Lung microvascular endothelial cell (primary cell): ENCODE measurements at regions not wholly inside any gene's neighbourhood (a gene's known extent, or its start where the extent isn't known, plus 50 kb on each side); places are given as distances from the start of the nearest gene placed in this dataset.
"Not testable (repeated sequence)": the region's sequence is repeated elsewhere in the genome, so short reads cannot be mapped to it uniquely, and the experiment has no call there.

ENCODE experiments used
- DNase-seq, 2 donors: peaks; one replicate each; pipeline versions ENCODE4 v3.0.0 to v3.0.0-alpha.2; 2010; ENCODE audit warnings: low read depth in 2 of 2

DNA sequence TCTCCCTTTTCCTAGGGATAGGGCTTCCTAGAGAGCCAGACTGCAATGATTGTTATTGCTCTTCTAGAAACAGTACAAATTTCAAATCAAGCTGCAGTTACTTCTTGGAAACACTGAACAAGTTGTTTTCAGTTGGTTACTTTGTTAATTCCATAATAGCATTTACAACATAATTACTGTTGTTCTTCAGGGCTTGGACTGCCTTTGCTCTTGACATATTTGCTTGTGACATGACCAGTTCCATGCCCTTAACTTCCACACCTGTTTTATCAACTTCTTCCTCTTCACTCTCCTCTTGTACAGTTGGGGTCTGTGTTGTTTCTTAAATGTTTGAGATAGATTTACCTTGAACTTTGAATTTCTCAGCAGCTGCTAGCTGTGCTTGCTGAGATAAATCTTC lies 104.4 kb downstream of the SEC23IP start:
- DNase-seq = no peak

DNA sequence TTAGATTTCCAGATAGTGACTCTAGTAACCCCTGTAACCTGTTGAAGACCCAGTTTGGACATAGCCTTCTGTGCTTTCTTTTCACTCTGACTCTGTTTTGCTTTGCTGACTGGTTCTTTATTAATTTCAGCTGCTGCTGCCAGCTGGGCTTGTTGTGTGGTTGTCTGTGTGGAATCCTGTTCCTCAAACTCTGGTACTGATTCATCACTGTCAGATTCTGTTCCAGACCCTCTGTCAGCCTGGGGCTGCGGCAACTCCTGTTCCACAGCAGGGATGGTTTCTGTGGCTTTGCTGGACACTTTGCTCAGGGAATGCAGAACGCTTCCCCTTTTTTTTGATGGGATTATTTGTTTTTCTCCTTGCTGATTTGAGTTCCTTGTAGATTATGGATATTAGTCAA lies 104.9 kb downstream of the SEC23IP start:
- DNase-seq = no peak

DNA sequence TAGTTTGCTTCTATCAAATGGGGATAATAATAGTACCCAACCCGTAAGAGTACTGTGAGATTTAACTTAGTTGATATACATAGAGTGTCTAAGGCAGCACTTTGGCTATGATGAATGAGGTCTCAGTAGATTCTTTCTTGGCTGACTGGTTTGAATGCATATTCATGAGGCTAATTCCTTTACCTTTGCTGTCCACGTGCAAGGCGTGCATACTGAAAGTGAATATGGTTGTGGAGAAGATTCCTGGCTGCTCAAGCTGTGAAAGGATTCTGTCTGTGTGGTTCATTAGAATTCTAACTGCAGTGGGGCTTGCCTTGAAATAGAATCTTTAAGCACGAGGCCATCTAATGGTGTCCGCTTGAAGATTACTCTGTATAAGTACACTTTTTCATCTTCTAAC lies 110.3 kb downstream of the SEC23IP start:
- no peak for DNase-seq

DNA sequence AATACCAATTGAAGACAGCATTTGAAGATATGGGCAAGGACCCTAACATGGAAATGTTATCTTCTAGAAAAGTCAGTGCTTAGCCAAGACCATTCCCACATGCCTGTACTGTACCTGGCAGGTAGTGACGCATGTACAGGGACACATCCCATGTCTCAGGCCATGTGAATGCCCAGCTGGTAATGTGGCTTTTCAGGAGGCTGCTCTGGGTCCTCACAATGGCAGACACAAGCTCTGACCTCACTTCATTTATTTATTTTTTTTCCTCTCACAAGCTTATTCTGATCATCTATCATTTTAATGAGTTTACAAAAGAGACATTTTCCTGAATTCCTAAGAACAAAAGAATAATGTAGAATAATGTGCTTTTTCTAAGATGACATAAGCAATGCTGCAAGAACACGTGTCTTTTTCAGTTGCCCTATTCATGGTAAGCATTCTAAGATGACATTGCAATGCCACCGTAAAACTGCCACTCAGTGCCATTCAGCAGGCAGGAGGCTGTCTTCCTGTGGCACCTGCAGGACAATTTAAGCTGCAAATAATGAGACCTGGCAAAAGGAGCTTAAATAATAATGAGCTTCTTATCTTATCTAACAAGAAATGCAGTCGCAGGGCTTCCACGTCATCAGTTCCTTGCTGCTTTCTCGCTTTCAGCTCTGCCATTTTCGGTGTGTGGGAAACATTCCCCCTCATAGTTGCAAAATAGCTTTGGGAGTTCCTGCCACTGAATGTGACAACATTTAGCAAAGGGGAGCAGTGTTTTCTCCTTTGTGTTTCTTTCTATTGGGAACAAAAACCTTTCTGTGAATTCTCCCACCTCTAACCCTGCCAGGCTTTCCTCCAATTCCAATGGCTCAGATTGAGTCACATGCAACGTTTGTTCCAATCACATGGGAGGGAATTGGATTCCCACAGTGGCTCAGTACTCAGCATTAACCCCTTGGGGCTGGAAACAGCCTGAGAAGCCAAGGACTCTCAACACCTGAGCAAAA lies 113.0 kb downstream of the SEC23IP start:
- DNase-seq = no peak

DNA sequence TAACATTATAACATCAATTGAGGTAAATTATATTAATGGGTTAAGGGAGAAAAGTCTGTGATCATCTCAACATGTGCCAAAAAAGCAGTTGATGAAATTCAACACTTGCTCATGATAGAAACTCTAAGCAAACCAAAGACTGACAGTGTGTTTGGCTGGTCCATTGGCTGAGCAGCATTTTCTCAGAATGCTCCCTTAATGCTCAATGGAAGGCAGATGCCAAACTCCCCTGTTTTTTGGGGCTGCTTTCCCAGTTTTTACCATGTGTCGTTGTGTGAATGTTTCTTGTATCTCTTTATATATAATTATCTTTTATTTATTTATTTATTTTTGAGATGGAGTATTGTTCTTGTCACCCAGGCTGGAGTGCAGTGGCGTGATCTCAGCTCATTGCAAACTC lies 114.7 kb downstream of the SEC23IP start:
- DNase-seq = no peak

DNA sequence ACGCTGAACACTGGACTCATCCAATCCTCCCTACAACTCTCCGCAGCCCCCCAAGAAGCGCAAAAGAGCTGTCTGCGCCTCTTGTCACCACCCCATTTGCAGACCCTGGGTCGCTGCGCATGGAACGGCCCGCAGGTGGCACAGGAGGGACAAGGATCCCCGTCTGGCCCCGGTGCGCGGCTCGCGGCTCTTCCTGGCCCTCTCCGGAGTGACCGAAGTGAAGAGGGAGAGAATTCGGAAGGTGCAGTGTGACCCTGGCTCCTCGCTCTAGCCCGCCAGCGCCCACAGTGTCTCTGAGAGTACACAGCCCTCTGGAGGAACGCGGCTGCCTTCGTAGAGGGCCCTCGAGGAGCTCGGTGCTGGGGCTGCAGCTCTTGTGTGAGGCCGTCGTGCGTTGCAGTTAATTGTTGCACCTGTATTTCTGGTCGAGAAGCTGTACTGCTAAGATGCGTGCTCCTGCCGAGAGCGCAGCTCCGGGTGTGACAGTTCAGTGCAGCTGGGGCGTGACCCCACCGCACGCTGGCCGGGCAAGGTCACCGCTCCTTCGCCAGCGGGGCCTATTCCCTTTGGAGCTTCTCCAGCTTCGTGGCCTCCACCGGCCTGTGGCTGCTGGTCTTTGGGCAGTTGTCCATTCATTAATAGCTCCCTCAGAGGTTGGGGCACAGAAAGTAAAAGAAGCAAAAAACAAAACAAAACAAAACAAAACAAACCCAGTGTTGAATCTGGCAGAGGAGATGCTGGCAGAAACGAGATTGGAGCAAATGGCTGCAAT lies 119.0 kb downstream of the SEC23IP start:
- DNase-seq = no peak

DNA sequence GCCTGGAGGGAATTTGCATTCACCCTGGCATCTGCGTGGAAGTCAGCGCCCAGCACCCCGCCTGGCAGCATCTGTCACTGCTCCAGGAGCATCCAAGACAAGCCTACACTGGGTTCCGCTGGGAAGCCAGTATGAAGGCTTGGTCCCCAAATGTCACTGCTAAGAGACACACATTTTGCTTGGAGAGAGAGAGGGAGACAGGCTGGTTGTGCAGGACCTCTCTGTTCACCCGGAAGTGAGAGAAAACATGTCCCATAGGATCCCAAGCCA lies 119.5 kb downstream of the SEC23IP start:
- no peak for DNase-seq

DNA sequence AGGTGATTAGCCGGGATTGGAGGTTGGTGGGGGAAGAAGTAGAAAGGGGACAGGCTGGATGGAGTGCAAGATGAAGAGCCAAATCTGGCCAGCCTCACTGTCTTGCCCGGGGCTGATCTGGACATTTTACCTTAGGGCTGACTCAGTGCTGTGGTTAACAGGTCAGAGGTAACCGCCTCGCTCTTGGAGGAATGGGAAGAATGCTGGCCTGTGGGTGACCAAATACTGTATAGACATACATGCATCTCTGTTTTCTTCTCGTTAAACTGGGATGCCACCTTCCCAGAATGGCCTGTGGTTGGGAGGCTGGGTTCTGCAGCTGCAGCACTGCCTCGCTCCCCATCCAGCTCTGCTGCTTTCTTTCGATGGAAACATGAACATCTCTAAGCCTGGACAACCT lies 120.0 kb downstream of the SEC23IP start:
- DNase-seq = no peak

DNA sequence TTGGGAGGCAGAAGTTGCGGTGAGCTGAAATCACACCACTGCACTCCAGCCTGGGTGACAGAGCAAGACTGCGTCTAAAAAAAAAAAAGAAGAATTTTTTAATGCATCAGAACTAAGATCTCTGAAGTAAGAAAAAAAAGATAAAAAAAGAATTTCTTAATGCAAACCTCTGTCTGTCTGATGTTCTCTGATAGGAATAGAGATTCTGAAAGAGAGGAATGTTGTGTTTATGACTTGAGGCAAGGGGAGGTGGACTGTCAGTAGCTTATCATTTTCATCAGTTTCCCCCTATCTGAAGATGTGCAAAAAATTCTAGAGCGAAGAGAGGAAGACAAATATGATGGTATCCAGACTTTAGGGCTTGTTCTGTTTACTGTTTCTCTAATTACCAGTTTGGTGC lies 121.5 kb downstream of the SEC23IP start:
- DNase-seq = no peak

DNA sequence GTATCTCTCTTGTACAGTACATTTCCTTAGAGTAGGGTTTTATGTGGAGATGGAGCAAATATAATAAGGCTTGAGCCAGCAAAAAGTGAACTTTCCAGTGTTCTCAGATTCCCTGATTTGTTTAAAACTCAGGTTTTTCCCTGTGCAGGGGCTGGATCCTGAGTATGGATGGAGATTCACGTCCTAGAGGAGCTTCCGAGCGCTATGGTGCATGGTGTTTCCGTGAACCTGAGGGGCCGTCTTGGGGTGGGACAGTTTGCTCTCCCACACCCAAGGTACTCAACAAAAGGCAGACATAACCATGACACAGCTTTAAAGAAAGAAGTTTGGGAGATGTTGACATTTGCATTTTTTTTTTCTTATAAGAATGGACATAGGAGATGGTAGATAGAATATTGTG lies 122.5 kb downstream of the SEC23IP start:
- DNase-seq = no peak

DNA sequence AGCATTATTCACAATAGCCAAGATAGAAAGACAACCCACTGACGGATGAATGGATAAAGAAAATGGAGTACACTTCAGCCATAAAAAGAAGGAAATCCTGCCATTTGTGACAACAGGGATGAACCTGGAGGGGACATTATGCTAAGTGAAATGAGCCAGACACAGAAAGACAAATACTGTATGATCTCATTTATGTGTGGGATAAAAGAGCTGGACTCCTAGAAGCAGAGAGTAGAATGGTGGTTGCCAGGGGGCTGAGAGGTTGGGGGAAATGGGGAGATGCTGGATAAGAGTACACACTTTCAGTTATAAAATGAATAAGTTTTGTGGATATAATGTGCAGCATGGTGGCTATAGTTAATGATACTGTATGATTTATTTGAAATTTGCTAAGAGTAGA lies 124.4 kb downstream of the SEC23IP start:
- DNase-seq = no peak

DNA sequence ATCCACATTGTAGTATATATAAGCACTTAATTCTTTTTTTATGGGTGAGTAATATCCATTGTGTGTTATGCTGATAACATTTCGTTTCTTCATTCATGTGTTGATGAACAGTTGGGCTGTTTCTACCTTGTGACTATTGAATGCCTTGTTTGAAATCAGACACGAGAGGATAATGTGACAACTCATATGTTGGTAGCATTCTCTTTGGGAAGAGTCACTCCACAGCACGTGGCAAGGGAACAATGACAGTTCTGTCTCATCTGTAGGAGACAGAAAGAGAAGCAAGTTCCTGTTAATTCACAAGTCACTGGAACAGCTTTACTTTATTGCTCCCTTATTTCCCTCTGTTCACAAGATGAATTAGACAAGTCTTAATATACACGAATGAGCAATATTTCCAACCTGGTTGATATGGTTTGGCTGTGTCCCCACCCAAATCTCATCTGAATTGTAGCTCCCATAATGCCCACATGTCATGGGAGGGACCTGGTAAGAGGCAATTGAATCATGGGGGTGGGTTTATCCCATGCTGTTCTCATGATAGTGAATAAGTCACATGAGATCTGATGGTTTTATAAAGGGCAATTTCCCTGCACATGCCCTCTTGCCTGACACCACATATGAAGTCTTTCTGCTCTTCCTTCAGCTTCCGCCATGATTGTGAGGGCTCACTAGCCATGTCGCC lies 125.3 kb downstream of the SEC23IP start:
- no peak for DNase-seq

DNA sequence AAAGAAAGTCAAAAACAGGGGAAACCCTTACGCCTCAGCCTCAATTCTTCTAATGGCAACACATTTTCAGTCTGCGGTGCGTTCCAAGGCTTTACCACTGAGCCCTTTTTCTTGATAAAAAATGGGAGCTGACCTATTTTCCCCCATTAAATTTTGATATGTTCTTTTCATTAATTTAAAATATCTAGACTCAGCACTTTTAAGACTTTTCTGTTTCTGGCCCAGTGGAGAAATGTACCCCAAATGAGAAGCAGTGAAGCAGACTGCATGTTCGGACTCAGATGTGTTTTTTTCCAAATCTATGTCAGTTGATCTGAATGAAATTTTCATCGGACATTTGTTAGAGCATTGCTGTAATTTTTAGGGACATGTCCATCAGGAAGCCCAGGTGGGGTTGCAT lies 126.2 kb downstream of the SEC23IP start:
- DNase-seq = no peak

DNA sequence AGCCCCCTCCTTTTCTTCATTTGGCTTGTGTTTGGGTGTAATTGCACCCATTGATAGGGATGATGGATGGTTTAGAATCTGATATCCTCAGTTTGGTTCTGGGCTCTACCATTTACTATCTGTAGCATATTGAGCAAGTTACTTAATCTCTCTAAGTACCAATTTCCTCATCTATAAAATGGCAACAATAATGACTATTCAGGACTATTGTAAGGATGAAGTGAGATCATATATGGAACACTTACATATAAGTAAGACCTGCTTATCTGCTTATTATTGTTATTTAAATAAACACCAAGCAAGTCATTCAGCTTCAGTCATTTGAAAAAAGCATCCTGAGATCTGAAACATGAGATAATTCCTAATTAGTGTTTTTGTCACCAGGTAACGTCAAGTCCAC lies 127.0 kb downstream of the SEC23IP start:
- no peak for DNase-seq

DNA sequence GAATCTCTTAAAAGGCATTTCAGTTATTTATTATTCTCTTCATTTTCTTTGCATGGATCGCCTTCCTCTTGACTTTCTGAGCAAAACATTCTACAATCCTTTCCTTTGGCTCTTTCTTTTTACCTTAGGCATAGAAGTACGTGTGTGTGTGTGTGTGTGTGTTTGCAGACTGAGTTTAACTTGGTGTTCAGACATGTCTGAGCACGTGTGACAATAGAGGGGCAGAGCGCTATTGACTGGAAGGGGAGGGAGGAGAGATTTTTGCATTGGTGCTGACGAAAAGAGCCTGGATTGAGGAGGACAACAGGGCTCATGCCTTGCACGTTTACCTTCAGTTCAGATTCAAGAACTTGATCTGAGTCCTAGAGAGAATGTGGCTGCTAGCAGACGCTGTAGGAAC lies 129.8 kb downstream of the SEC23IP start:
- no peak for DNase-seq

DNA sequence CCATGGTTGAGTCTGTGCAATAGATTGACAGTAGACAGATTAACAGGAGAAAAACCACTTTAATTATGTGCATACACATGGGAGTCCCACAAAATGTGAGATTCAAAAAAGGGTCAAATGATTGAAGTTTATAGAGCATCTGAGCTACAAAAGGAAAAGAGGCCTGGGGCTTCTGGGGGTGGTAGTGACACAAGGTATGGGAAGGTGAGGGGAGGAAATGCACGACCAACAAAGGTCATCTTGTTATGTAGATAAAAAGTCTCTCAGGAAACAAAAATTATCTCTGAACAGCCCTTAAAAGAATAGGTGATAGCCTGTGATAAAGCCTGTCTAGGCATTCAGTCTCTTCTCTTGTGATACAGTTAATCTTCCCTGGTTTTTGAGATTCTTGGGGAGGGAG lies 141.7 kb downstream of the SEC23IP start:
- DNase-seq = no peak

DNA sequence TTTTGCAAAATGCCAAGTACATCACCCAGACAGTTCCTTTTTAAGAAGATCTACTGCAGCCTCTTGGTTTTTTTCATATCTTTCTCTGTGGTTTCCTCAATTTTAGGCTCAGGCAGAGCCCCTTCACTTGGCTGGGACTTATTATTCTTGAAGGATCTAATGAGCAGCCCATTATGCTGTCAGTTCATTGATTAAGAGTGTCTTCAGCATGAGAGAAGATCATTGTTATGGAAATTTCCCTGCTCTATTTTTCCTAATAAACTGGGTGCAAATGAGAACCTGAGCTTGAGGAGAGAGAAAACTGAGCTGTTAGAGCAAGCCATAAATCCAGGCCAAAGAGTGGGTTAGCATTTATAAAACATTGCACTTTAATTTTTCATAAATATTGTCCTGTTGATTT lies 146.5 kb downstream of the SEC23IP start:
- no peak for DNase-seq

DNA sequence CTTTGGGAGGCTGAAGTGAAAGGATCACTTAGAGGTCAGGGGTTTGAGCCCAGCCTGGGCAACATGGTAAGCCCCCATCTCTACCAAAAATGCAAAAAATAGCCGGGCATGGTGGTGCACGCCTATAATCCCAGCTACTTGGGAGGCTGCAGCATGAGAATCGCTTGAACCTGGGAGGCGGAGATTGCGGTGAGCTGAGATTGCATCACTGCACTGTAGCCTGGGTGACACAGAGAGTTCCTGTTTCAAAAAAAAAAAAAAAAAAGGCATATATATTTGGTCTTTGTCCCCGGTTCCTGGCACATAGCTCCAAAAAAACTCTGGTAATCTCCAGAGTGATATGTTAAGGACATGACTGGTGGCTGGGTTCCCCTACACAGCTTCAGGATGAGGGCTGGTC lies 147.3 kb downstream of the SEC23IP start:
- no peak for DNase-seq

DNA sequence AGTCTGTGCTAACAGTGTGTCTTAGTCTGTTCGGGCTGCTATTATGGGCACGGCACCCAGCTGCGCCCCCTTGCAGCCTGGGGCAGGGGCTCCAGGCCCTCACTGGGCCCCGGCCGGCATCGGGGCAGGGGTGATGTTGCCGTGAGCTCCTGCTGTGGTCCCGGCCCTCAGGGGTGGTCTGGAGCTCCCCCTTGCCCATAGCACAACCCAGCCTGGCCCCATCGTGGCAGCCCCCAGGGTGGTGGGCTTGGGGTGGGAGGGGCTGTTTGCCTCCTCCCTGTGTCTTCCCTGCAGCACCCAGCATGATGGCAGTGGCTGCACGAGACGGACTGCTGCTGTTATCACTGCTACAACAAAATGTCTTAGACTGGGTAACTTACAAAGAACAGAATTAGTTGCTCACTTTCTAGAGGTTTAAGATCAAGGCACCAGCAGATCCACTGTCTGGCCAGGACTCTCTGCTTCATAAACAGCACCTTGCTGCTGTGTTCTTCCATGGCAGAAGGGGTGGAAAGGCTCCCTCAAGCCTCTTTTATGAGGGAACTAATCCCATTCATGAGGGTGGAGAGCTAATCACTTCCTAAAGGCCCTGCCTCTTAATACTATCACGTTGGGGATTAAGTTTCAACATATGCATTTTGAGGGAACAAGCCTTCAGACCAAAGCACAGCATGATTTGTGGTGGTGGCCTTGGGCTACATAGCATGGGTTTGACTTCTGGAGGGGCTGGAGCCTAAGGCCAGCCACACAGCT lies 149.5 kb downstream of the SEC23IP start:
- DNase-seq = no peak

DNA sequence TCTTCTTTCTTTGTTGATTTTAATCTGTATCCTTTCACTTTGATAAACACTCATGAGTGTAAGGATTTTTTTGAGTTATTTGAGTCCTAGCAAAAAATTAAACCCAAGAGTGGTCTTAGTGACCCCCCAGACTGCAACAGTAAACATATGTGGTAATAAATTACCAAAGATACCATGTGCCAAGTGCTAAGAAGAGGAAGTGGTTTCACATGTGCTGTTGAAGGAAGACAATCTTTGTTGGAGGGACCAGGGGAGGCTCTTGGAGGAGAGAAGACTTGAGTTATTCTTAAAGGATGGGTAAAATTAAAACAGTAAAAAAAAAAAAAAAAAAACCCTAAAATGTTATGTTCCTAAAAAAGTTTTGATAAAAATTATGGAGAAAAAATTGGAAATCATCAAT lies 150.2 kb downstream of the SEC23IP start:
- DNase-seq = no peak

DNA sequence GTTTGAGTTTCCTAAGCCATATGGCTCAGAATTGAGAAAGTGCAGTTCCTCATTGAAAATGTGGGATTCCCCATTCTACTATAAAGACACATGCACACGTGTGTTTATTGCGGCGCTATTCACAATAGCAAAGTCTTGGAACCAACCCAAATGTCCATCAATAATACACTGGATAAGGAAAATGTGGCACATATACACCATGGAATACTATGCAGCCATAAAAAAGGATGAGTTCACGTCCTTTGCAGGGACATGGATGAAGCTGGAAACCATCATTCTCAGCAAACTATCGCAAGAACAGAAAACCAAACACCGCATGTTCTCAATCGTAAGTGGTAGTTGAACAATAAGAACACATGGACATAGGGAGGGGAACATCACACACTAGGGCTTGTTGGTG lies 154.8 kb downstream of the SEC23IP start:
- DNase-seq = not testable (repeated sequence)

DNA sequence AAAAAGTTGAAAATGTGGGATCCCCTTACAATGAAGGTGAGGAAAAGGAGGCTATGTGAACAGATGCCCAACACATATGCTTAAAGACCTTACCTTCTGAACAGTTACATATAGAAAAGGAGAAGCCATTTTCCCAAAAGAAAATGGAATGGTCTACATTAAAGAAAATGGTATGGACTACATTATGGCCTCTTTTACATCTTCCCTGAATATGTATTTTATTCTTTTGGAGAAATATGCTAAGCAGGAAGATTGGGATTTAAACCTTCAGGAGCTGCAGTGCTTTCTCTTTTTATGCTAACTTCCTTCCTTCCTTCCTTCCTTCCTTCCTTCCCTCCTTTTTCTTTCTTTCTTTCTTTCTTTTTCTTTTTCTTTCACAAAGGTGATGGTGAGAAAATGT lies 155.4 kb downstream of the SEC23IP start:
- no peak for DNase-seq
